ENCODE measurements at regions not wholly inside any gene's neighbourhood (a gene's known extent, or its start where the extent isn't known, plus 50 kb on each side); places are given as distances from the start of the nearest gene placed in this dataset.

DNA sequence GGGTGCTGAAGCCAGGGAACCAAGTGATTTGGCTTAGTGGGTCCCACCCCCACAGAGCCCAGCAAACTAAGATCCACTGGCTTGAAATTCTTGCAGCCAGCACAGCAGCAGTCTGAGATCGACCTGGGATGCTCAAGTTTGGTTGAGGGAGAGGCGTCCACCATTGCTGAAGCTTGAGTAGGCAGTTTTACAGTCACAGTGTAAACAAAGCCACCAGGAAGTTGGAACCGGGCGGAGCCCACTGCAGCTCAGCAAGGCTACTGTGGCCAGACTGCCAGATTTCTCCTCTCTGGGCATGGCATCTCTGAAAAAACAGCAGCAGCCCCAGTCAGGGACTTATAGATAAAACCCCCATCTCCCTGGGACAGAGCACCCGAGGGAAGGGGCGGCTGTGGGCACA is 424.1 kb upstream of the TENM4 start (continued):
- no peak for TF ChIP-seq ZNF232 (CRISPR knock-in tag; IDR thresholded peaks at IDR 0.05; ENCODE audit: borderline replicate concordance)
- TF ChIP-seq KDM3A (CRISPR knock-in tag; IDR thresholded peaks at IDR 0.05; ENCODE audit: low read depth) = no peak
- TF ChIP-seq, protein P1, sequence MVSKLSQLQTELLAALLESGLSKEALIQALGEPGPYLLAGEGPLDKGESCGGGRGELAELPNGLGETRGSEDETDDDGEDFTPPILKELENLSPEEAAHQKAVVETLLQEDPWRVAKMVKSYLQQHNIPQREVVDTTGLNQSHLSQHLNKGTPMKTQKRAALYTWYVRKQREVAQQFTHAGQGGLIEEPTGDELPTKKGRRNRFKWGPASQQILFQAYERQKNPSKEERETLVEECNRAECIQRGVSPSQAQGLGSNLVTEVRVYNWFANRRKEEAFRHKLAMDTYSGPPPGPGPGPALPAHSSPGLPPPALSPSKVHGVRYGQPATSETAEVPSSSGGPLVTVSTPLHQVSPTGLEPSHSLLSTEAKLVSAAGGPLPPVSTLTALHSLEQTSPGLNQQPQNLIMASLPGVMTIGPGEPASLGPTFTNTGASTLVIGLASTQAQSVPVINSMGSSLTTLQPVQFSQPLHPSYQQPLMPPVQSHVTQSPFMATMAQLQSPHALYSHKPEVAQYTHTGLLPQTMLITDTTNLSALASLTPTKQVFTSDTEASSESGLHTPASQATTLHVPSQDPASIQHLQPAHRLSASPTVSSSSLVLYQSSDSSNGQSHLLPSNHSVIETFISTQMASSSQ (IDR thresholded peaks at IDR 0.05; ENCODE audit: low read depth) = no peak
- TF ChIP-seq, protein P1 (CRISPR knock-in tag; IDR thresholded peaks at IDR 0.05; ENCODE audit: borderline replicate concordance) = no peak

DNA sequence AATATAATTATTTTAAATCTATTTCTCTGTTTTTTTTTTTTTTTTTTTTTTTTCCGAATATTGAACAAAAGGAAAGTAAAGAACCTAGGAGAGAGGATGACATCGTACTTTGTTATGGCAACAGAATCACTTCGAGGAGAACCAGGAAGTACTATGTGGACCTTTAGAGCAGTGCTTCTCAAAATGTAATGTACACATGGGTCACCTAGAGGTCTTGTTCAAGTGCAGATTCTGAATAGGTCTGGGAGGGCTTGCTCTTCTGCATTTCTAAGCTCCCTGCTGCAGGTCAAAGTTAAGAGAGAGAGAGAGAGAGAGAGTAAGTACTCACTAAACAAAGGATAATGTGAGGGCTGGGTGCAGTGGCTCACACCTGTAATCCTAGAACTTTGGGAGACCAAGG is 419.5 kb upstream of the TENM4 start:
- no peak overlapping the region for H3K4me2 ChIP-seq (ENCODE audit: low read depth, low read length)
- H3K9me3 ChIP-seq (ENCODE audit: low read length) = no peaks in the 10 kb centered on the region
- ChIA-PET POLR2A (no interaction called here), CTCF (ENCODE audit: low intra/inter-chr PET ratio, low total read pairs) (no interaction called here)
- intact Hi-C loops (cut with micrococcal nuclease; ENCODE audit: unreplicated experiment) = no loop called here
- H3K36me3 ChIP-seq (replicated peaks in 1 of 2; ENCODE audit: control insufficient read depth in 1 of 2, insufficient read depth in 2 of 2, low read length in 2 of 2) = no peaks in the 10 kb centered on the region
- H3K27me3 ChIP-seq (ENCODE audit: control insufficient read depth in 1 of 2, insufficient read depth in 2 of 2, low read length in 2 of 2) = no peaks in the 10 kb centered on the region
- H2AFZ ChIP-seq (ENCODE audit: low read length) = no peak overlapping the region
- no peak for TF ChIP-seq ZNF761 (CRISPR knock-in tag; conservative IDR thresholded peaks at IDR 0.05)
- TF ChIP-seq CHD2 (IDR thresholded peaks at IDR 0.05; ENCODE audit: low read depth, low read length) = no peak
- no peak for TF ChIP-seq HOXA3 (CRISPR knock-in tag; IDR thresholded peaks at IDR 0.05)
- TF ChIP-seq ZNF510 (CRISPR knock-in tag; IDR thresholded peaks at IDR 0.05; ENCODE audit: low read depth) = no peak
- TF ChIP-seq, protein P2, sequence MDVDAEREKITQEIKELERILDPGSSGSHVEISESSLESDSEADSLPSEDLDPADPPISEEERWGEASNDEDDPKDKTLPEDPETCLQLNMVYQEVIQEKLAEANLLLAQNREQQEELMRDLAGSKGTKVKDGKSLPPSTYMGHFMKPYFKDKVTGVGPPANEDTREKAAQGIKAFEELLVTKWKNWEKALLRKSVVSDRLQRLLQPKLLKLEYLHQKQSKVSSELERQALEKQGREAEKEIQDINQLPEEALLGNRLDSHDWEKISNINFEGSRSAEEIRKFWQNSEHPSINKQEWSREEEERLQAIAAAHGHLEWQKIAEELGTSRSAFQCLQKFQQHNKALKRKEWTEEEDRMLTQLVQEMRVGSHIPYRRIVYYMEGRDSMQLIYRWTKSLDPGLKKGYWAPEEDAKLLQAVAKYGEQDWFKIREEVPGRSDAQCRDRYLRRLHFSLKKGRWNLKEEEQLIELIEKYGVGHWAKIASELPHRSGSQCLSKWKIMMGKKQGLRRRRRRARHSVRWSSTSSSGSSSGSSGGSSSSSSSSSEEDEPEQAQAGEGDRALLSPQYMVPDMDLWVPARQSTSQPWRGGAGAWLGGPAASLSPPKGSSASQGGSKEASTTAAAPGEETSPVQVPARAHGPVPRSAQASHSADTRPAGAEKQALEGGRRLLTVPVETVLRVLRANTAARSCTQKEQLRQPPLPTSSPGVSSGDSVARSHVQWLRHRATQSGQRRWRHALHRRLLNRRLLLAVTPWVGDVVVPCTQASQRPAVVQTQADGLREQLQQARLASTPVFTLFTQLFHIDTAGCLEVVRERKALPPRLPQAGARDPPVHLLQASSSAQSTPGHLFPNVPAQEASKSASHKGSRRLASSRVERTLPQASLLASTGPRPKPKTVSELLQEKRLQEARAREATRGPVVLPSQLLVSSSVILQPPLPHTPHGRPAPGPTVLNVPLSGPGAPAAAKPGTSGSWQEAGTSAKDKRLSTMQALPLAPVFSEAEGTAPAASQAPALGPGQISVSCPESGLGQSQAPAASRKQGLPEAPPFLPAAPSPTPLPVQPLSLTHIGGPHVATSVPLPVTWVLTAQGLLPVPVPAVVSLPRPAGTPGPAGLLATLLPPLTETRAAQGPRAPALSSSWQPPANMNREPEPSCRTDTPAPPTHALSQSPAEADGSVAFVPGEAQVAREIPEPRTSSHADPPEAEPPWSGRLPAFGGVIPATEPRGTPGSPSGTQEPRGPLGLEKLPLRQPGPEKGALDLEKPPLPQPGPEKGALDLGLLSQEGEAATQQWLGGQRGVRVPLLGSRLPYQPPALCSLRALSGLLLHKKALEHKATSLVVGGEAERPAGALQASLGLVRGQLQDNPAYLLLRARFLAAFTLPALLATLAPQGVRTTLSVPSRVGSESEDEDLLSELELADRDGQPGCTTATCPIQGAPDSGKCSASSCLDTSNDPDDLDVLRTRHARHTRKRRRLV (CRISPR knock-in tag; IDR thresholded peaks at IDR 0.05) = no peak
- no peak overlapping the region for H3K9ac ChIP-seq (ENCODE audit: insufficient read depth, low read depth, low read length)
- WGBS (ENCODE audit: low lambda C conversion rate) = under 1% methylated on average over 3 of the region's 3 CpGs
- in situ Hi-C loops (cut with HindIII; ENCODE audit: extremely low pct_ligation_motif_present, low pct_unique_long_range_greater_than_20kb) = no loop called here
- H4K20me1 ChIP-seq (ENCODE audit: insufficient read depth, low read length) = no peaks in the 10 kb centered on the region
- H3K79me2 ChIP-seq (ENCODE audit: insufficient read depth, low read length) = no peaks in the 10 kb centered on the region
- FAIRE-seq = no peak
- H3K27ac ChIP-seq (ENCODE audit: extremely low read length, insufficient read depth, low read length) = no peak overlapping the region
- ATAC-seq = no peak
- BruUV-seq (replicated peaks) = no TSS peak
- DNase-seq (ENCODE audit: low spot score) = no peak
- no peak overlapping the region for H3K4me3 ChIP-seq (replicated peaks in 1 of 3; ENCODE audit: insufficient read depth in 1 of 3, low read depth in 2 of 3, low read length in 3 of 3)
- H3K4me1 ChIP-seq (ENCODE audit: insufficient read depth, low read length) = no peaks in the 10 kb centered on the region
